RWPE2 (cell line): ENCODE measurements at regions not wholly inside any gene's neighbourhood (a gene's known extent, or its start where the extent isn't known, plus 50 kb on each side); places are given as distances from the start of the nearest gene placed in this dataset.

Experiments
- ATAC-seq: fragments of 200-7000 bp; cut with Tn5 transposase; 3 replicates; pipeline ENCODE4 v1.9.1; 2021; ENCODE audit warnings: low read depth
- DNase-seq: peaks from one replicate; pipeline ENCODE4 v3.0.0-alpha.2; 2020; ENCODE audit warnings: low spot score
- H3K27ac ChIP-seq: fragments of 450-650 bp; 2 replicates; pipeline ENCODE4 v1.5.1; 2017; ENCODE audit warnings: mild to moderate bottlenecking; ENCODE audit not compliant: poor library complexity, severe bottlenecking
- H3K27me3 ChIP-seq: fragments of 250-450 bp; sonication (Bioruptor Pico); 2 replicates; pipeline ENCODE4 v1.5.1; 2021; ENCODE audit warnings: mild to moderate bottlenecking, moderate library complexity; ENCODE audit not compliant: insufficient read depth, poor library complexity, severe bottlenecking
- H3K36me3 ChIP-seq: fragments of 250-450 bp; sonication (Bioruptor Pico); 2 replicates; pipeline ENCODE4 v1.5.1; 2020; ENCODE audit warnings: low read depth, mild to moderate bottlenecking, moderate library complexity
- H3K4me1 ChIP-seq: fragments of 250-450 bp; sonication (Bioruptor Pico); 2 replicates; pipeline ENCODE4 v1.5.1; 2021; ENCODE audit warnings: mild to moderate bottlenecking, moderate library complexity; ENCODE audit not compliant: insufficient read depth, poor library complexity, severe bottlenecking
- H3K4me3 ChIP-seq: fragments of 250-450 bp; sonication (Bioruptor Pico); 2 replicates; pipeline ENCODE4 v1.5.1; 2021; ENCODE audit warnings: mild to moderate bottlenecking, moderate library complexity; ENCODE audit not compliant: severe bottlenecking
- H3K9me3 ChIP-seq: fragments of 250-450 bp; sonication (Bioruptor Pico); 2 replicates; pipeline ENCODE4 v1.5.1; 2021; ENCODE audit warnings: mild to moderate bottlenecking, moderate library complexity; ENCODE audit not compliant: severe bottlenecking
- TF ChIP-seq, protein P1 (sequence below): fragments of 450-650 bp; IDR thresholded peaks from one replicate; pipeline ENCODE4 v1.5.1; 2017; ENCODE audit warnings: mild to moderate bottlenecking, moderate library complexity; ENCODE audit not compliant: poor library complexity, severe bottlenecking

DNA sequence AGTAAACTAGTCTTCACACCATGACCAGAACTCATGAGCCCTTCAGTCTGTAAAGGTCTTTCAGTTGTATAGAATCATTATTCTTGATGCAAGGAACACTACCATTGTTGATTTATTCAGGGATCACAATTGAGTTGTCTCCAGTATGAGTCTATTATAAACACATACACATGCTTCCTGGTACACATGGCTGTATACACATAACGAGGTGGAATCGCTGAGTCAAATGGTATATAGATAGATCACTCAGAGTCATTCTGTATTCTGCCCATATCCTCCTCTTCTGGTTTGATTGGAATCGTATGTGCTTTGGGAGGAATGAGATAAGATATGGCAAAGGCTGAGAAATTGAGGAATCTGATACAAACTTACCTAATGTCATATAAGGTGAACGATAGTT, 216.0 kb downstream of the UBE2E3 start:
- no peak overlapping the region for H3K4me3 ChIP-seq
- no peak overlapping the region for H3K27ac ChIP-seq
- H3K36me3 ChIP-seq: no peaks in the 10 kb centered on the region
- TF ChIP-seq, protein P1, sequence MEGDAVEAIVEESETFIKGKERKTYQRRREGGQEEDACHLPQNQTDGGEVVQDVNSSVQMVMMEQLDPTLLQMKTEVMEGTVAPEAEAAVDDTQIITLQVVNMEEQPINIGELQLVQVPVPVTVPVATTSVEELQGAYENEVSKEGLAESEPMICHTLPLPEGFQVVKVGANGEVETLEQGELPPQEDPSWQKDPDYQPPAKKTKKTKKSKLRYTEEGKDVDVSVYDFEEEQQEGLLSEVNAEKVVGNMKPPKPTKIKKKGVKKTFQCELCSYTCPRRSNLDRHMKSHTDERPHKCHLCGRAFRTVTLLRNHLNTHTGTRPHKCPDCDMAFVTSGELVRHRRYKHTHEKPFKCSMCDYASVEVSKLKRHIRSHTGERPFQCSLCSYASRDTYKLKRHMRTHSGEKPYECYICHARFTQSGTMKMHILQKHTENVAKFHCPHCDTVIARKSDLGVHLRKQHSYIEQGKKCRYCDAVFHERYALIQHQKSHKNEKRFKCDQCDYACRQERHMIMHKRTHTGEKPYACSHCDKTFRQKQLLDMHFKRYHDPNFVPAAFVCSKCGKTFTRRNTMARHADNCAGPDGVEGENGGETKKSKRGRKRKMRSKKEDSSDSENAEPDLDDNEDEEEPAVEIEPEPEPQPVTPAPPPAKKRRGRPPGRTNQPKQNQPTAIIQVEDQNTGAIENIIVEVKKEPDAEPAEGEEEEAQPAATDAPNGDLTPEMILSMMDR: no peak
- H3K27me3 ChIP-seq: no peaks in the 10 kb centered on the region
- ATAC-seq (no peak), DNase-seq (no peak)
- H3K4me1 ChIP-seq: no peaks in the 10 kb centered on the region
- no peaks in the 10 kb centered on the region for H3K9me3 ChIP-seq

DNA sequence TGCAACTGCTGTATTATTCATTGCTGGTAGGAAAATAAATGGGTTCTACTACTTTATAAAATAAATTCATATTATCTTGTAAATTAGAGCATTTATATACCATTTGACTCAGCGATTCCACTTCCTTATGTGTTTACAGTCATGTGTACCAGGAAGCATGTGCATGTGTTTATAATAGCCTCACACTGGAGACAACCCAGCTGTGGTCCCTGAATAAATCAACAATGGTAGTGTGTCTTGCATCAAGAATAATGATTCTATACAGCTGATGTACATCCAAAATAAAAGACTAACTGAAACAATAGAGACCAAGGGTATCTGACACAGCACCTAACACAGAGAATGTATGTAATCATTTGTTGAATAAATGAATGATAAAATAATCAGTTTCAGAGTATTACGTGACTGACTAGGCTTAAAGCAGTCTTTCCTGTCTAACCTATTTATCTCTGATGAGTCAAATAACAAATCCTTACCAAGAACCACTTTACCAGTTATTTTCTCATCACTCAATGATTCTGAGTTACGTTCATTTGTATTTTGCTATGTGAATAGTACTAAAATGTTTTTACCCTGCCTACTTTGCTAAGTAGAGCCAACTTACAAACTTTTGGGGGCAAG, 216.8 kb downstream of the UBE2E3 start:
- TF ChIP-seq, protein P1: no peak
- H3K27ac ChIP-seq: no peak overlapping the region
- ATAC-seq (no peak), DNase-seq (no peak)
- no peaks in the 10 kb centered on the region for H3K36me3 ChIP-seq
- no peak overlapping the region for H3K4me3 ChIP-seq
- H3K27me3 ChIP-seq: no peaks in the 10 kb centered on the region
- no peaks in the 10 kb centered on the region for H3K9me3 ChIP-seq
- no peaks in the 10 kb centered on the region for H3K4me1 ChIP-seq

DNA sequence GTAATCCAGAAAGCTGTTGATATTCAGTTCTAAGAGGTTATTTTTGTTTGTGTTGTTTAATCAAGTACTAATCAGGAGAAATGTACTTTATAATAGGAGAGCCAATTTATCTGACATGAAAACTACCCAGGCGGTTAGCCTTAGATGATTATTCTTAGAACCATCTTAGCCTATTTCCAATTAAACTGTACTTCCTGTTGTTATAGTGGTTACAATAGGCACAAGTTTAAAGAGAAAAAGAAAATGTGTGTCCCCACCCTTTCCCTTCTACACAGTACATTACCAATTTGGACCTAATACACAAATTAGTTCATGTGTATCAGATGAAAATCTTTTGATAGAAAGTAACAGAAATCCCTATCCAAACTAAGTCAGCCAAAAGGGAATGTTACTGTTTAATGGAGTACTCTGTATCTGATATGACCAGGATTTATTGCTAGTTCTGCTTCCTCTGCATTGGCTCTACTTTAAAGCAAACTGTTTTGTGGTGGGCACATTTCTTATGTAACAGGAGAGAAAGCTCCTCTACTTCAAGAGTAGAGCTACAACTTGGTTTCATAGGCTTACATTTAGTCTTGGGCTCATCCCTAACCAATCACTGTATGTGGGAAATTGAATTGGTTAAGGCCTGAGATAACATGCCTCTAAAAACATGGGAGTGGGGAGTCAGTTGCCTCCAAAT, 217.9 kb downstream of the UBE2E3 start:
- ATAC-seq: no peak
- Histone ChIP-seq H3K9me3 (no peaks in the 10 kb centered on the region), H3K36me3 (no peaks in the 10 kb centered on the region), H3K27me3 (no peaks in the 10 kb centered on the region), H3K4me3 (no peak overlapping the region), H3K4me1 (peaks cover 3% of the 10 kb centered on the region), H3K27ac (no peak overlapping the region)
- no peak for DNase-seq
- TF ChIP-seq, protein P1: no peak

DNA sequence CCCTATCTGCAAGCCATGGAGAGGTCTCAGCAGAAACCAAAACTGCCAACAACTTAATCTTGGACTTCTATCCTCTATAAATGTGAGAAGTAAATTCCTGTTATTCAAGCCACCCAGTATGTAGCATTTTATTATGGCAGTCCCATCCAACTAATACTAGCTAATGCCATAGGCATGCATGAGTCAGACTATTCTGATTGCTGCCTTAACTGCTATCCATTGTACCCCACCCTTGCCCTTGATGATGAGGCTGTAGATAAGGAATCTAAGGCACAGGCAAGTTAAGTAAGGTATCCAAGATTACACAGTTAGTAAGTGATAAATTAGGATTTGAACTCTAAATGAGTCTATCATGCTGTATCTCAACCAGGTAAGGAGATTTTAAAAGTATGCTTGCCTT, 223.0 kb downstream of the UBE2E3 start:
- peak; percentile 100 for ATAC-seq
- TF ChIP-seq, protein P1: no peak
- H3K27ac ChIP-seq: peak overlapping the region; percentile 35

DNA sequence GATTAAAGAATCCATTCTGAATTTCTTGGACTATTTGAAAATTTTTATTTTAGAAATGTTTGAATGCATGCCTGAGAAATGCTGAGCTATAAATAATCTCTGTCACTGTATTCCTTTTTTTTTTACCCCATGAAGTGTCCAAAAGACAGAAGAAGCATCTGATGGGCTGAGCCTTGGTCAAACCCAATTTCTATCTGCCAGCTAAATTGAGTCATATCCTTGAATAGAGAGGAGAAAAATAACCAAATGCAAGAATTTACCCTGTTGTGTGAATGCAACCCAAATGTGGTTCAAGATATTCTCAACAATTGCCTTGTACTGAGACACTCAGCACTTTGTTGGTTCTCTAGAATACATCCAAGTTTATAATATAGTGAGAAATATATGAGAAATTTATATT, 223.5 kb downstream of the UBE2E3 start:
- Histone ChIP-seq H3K27me3 (no peaks in the 10 kb centered on the region), H3K4me1 (peaks cover 9% of the 10 kb centered on the region), H3K36me3 (no peaks in the 10 kb centered on the region), H3K27ac (peak overlapping the region; percentile 35), H3K9me3 (peaks cover 2% of the 10 kb centered on the region), H3K4me3 (no peak overlapping the region)
- DNase-seq (no peak), ATAC-seq (no peak)
- TF ChIP-seq, protein P1: no peak

More for the DNA sequence above, 223.0 kb downstream of the UBE2E3 start:
- H3K27me3 ChIP-seq: no peaks in the 10 kb centered on the region
- peaks cover 9% of the 10 kb centered on the region for H3K4me1 ChIP-seq
- peaks cover 2% of the 10 kb centered on the region for H3K9me3 ChIP-seq
- no peak overlapping the region for H3K4me3 ChIP-seq
- DNase-seq: no peak
- H3K36me3 ChIP-seq: no peaks in the 10 kb centered on the region
